ENCODE measurements at regions not wholly inside any gene's neighbourhood (a gene's known extent, or its start where the extent isn't known, plus 50 kb on each side); places are given as distances from the start of the nearest gene placed in this dataset.

DNA sequence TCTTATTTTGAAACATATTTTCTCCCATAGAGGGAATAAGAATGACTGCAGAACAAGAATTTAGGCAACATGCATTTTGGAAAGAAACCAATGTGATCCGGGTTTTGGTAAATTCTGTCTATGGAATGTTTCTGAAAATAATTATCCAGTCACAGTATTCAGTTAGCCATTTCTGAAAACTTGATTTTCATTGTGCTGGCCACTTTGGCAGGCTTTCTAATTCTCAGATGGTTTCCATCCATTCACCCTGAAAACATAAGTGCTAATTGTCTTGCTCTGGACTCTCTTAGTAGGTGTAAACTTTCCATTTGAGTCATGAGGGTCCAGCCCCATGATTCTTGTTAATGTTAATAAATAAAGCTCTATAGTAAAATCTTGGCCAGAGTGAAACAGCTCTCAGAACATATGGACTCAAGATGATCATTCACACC lies 176.5 kb downstream of the RBM43 start:
- Histone ChIP-seq H2AFZ (no peak overlapping the region), H3K4me1 (replicated peaks; ENCODE audit: insufficient read depth) (no peaks in the 10 kb centered on the region), H3K9me2 (ENCODE audit: insufficient read depth) (no peaks in the 10 kb centered on the region), H3K79me2 (ENCODE audit: low read depth) (no peaks in the 10 kb centered on the region), H3K9me3 (ENCODE audit: insufficient read depth, low read depth) (no peaks in the 10 kb centered on the region), H4K20me1 (ENCODE audit: insufficient read depth) (no peaks in the 10 kb centered on the region), H3F3A (ENCODE audit: insufficient read depth, low read depth) (no peaks in the 10 kb centered on the region), H3K4me2 (no peak overlapping the region), H3K27me3 (ENCODE audit: insufficient read depth, low read depth) (no peaks in the 10 kb centered on the region), H3K4me3 (no peak overlapping the region), H3K27ac (no peak overlapping the region), H3K36me3 (ENCODE audit: low read depth) (no peaks in the 10 kb centered on the region)
- POLR2A ChIA-PET (ENCODE audit: unreplicated experiment), result no interaction called here
- TF ChIP-seq, protein P1, sequence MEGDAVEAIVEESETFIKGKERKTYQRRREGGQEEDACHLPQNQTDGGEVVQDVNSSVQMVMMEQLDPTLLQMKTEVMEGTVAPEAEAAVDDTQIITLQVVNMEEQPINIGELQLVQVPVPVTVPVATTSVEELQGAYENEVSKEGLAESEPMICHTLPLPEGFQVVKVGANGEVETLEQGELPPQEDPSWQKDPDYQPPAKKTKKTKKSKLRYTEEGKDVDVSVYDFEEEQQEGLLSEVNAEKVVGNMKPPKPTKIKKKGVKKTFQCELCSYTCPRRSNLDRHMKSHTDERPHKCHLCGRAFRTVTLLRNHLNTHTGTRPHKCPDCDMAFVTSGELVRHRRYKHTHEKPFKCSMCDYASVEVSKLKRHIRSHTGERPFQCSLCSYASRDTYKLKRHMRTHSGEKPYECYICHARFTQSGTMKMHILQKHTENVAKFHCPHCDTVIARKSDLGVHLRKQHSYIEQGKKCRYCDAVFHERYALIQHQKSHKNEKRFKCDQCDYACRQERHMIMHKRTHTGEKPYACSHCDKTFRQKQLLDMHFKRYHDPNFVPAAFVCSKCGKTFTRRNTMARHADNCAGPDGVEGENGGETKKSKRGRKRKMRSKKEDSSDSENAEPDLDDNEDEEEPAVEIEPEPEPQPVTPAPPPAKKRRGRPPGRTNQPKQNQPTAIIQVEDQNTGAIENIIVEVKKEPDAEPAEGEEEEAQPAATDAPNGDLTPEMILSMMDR (conservative IDR thresholded peaks at IDR 0.05), result no peak
- TF ChIP-seq EZH2 (IDR thresholded peaks at IDR 0.05; ENCODE audit: low read depth), result no peak
- intact Hi-C loops (cut with micrococcal nuclease; ENCODE audit: unreplicated experiment), result no loop called here
- no TSS peak for BruUV-seq (replicated peaks)
- DNase-seq, result no peak
- CTCF ChIA-PET, result no interaction called here

DNA sequence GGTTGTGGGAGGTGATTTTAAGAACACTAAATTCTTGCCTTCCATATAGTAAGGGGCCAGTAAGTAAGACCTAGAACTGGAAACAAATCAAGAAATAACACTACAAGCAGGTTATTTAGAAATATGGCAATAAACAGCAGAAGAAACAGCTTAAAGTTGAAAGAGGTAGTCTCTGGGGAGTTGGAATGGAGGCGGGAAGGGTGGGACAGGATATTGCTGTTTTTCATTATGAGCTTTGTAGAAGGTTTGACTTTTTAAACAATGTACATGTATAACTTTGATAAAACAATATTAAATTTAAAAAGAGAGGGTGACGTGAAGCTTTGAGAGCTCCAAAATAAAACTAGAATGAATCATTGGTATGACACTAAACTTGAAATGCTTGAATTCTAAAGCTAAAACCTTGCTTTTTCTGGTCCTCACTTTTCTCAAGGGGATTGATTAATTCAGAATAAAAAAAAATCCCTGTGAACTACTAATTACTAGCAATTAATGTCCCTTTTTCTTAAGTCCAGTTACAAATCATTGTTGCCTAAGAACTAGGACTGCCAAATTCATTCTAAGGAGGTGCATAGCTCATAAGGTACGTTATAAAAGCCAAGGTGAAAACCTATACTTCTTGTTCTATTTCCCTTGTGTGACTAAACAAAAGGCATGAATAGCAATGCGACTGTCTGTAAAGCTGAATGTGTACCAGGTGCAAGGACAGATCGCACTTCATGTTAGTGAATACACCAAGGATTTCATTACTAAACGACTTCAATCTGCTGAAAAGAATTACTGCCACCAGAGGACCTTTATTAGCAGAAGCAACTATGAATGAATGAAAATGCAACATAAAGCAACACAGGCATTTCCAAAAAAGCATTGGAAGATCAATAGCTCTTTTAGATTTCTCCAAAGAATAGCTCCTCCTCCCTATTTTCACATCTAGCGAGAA lies 177.5 kb downstream of the RBM43 start:
- no TSS peak for BruUV-seq (replicated peaks)
- Histone ChIP-seq H2AFZ (no peak overlapping the region), H3K9me2 (ENCODE audit: insufficient read depth) (no peaks in the 10 kb centered on the region), H3K79me2 (ENCODE audit: low read depth) (no peaks in the 10 kb centered on the region), H4K20me1 (ENCODE audit: insufficient read depth) (no peaks in the 10 kb centered on the region), H3F3A (ENCODE audit: insufficient read depth, low read depth) (no peaks in the 10 kb centered on the region), H3K9me3 (ENCODE audit: insufficient read depth, low read depth) (no peaks in the 10 kb centered on the region), H3K4me1 (replicated peaks; ENCODE audit: insufficient read depth) (no peaks in the 10 kb centered on the region), H3K4me3 (no peak overlapping the region), H3K4me2 (no peak overlapping the region), H3K36me3 (ENCODE audit: low read depth) (no peaks in the 10 kb centered on the region), H3K27ac (no peak overlapping the region), H3K27me3 (ENCODE audit: insufficient read depth, low read depth) (no peaks in the 10 kb centered on the region)
- TF ChIP-seq, protein P1 (conservative IDR thresholded peaks at IDR 0.05), result no peak
- TF ChIP-seq EZH2 (IDR thresholded peaks at IDR 0.05; ENCODE audit: low read depth), result no peak
- ChIA-PET CTCF (interaction anchor here (0.6 kb wide), 1 partner anchor 198 kb away, joined by 3 read pairs; no protein-coding TSS in a partner anchor), POLR2A (ENCODE audit: unreplicated experiment) (no interaction called here)
- intact Hi-C loops (cut with micrococcal nuclease; ENCODE audit: unreplicated experiment), result no loop called here
- no peak for DNase-seq

DNA sequence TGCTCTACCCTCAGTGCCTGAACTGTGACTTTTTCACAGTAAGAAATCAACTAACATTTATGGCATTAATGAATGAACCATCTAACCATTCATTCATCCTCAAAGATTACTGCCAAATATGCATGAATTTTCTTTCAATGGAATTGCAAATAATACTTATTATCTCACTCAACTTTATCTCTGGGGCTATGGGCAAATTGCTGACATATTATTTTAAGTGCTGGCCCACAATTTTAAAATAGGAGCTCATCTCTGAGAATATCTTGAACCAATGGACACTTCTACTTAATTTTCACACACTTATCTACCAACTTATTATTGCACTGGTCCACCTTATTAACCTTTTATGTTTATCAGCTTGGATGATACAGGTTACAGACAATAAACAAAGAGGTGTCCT lies 182.8 kb downstream of the RBM43 start:
- Histone ChIP-seq H3F3A (ENCODE audit: insufficient read depth, low read depth) (no peaks in the 10 kb centered on the region), H2AFZ (no peak overlapping the region), H3K4me1 (replicated peaks; ENCODE audit: insufficient read depth) (no peaks in the 10 kb centered on the region), H3K36me3 (ENCODE audit: low read depth) (no peaks in the 10 kb centered on the region), H3K4me2 (no peak overlapping the region), H3K27ac (no peak overlapping the region), H3K9me3 (ENCODE audit: insufficient read depth, low read depth) (no peaks in the 10 kb centered on the region), H3K27me3 (ENCODE audit: insufficient read depth, low read depth) (no peaks in the 10 kb centered on the region), H4K20me1 (ENCODE audit: insufficient read depth) (no peaks in the 10 kb centered on the region), H3K4me3 (no peak overlapping the region), H3K79me2 (ENCODE audit: low read depth) (no peaks in the 10 kb centered on the region), H3K9me2 (ENCODE audit: insufficient read depth) (no peaks in the 10 kb centered on the region)
- DNase-seq, result no peak
- ChIA-PET CTCF (no interaction called here), POLR2A (ENCODE audit: unreplicated experiment) (no interaction called here)
- intact Hi-C loops (cut with micrococcal nuclease; ENCODE audit: unreplicated experiment), result no loop called here
- BruUV-seq (replicated peaks), result no TSS peak
- TF ChIP-seq, protein P1 (conservative IDR thresholded peaks at IDR 0.05), result no peak
- TF ChIP-seq EZH2 (IDR thresholded peaks at IDR 0.05; ENCODE audit: low read depth), result no peak

Measured in PC-9 (cell line).